GM19397 (cell line): ENCODE measurements at regions not wholly inside any gene's neighbourhood (a gene's known extent, or its start where the extent isn't known, plus 50 kb on each side); places are given as distances from the start of the nearest gene placed in this dataset.
"Not testable (repeated sequence)": the region's sequence is repeated elsewhere in the genome, so short reads cannot be mapped to it uniquely, and the experiment has no call there.

Experiments
- ATAC-seq: cut with Tn5 transposase; IDR thresholded peaks from one replicate; pipeline ENCODE4 v1.9.1; 2021; ENCODE audit warnings: mild to moderate bottlenecking, moderate library complexity; ENCODE audit not compliant: unreplicated experiment

DNA sequence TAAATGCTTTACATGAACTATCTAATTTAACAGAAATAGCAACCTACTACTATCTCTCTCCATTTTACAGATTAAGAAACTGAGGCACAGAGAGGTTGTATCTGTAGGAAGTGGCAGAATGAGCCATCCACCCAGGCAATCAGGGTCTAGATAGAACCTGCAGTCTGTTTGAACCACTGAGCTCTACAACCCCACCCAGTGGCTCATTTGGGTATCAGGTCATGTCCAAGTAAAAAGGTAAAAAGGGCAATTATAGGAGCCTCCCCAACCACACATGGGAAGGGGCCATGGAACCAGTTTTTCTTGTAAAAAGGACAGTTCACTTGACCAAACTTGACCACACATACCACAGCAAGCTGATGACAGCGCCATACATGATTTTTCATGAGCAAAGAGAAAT, 92.9 kb upstream of the SGCG start:
- no peak for ATAC-seq

GRCh38 chr13:23098161-23098907, 82.4 kb upstream of the SGCG start:
- no peak for ATAC-seq

- ATAC-seq, result no peak
Measured at GRCh38 chr13:23105051-23105450, 75.7 kb upstream of the SGCG start.

DNA sequence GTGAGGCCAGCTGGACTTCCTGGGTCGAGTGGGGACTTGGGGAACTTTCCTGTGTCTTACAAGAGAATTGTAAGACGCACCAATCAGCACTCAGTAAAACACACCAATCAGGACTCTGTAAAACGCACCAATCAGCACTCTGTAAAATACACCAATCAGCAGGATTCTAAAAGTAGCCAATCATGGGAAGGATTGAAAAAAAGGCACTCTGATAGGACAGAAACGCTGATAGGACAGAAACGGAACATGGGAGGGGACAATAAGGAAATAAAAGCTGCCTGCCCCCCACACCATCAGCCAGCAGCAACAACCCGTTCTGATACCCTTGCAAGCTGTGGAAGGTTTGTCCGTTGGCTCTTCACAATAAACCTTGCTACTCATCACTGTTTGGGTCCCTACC, 73.1 kb upstream of the SGCG start:
- no peak for ATAC-seq

DNA sequence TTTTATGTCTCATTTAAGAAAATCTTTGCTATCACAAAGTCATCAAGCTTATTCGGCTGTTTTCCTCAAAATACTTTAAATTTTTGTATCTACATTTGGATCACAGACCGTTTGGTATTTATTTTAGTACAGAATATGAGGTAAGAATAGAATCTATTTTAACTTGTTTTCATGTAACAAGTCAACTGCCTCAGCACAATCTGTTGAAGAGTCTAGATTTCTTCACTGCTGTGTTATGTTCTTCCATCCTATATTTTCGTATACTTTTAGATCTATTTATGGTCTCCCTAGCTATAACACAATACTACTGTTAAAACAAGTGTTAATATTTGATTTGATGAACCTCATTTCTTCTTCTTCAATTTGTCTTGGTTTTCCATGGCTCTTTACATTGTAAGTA, 61.6 kb upstream of the SGCG start:
- no peak for ATAC-seq

DNA sequence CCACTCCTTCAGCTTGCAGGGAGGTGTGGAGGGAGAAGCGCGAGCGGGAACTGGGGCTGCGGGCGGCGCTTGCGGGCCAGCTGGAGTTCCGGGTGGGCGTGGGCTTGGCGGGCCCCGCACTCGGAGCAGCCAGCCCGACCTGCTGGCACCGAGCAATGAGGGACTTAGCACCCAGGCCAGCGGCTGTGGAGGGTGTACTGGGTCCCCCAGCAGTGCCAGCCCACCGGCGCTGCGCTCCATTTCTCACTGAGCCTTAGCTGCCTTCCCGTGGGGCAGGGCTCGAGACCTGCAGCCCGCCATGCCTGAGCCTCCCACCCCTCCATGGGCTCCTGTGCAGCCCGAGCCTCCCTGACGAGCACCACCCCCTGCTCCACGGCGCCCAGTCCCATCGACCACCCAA, 53.2 kb upstream of the SGCG start:
- not testable (repeated sequence) for ATAC-seq

DNA sequence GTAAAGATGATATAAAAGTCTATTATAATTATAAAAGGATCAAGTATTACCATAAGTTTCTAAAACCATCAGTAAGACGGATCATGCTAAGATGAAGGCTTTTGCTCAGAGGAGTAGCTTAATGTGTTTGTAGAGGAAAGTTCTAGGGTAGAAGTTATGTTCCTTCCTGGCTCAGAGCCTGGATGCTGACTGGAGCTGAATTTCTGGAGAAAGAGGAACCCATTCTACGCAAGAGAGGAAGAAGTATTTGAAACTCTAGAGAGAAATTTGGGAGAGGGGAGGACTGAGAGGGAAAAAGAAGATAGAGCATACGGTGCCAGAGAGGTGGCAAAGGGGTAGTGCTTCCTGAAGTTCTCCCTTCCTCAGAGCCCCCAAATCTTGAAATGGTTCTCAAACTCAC, 51.4 kb upstream of the SGCG start:
- no peak for ATAC-seq
